ENCODE measurements at regions not wholly inside any gene's neighbourhood (a gene's known extent, or its start where the extent isn't known, plus 50 kb on each side); places are given as distances from the start of the nearest gene placed in this dataset.

DNA sequence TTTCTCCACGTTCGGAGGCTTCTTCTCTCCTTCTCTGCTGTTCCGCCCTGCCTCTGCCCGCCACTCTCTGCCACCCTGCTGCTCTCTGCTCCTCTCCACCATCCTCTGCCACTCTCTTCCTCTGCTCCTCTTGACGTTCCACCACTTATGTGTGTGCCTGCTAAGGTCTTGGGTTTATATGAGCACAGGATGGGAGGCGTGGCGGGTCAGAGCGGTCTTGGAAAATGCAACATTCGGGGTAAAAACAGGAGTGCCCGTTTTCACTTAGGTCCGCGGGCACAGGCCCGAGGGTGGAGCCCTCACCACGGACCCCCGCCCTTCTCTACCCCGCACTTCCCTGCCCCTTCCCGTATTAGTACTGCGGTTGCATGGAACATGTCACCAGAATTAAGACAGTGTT is 114.4 kb upstream of the FBXL7 start:
- TF ChIP-seq NFIC (IDR thresholded peaks at IDR 0.05): no peak
- TF ChIP-seq, protein P1, sequence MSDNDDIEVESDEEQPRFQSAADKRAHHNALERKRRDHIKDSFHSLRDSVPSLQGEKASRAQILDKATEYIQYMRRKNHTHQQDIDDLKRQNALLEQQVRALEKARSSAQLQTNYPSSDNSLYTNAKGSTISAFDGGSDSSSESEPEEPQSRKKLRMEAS (IDR thresholded peaks at IDR 0.05): no peak
- no peak for TF ChIP-seq EP300 (IDR thresholded peaks at IDR 0.05; ENCODE audit: borderline replicate concordance)
- TF ChIP-seq TAF1 (IDR thresholded peaks at IDR 0.05; ENCODE audit: low read depth): no peak
- TF ChIP-seq, protein P2, sequence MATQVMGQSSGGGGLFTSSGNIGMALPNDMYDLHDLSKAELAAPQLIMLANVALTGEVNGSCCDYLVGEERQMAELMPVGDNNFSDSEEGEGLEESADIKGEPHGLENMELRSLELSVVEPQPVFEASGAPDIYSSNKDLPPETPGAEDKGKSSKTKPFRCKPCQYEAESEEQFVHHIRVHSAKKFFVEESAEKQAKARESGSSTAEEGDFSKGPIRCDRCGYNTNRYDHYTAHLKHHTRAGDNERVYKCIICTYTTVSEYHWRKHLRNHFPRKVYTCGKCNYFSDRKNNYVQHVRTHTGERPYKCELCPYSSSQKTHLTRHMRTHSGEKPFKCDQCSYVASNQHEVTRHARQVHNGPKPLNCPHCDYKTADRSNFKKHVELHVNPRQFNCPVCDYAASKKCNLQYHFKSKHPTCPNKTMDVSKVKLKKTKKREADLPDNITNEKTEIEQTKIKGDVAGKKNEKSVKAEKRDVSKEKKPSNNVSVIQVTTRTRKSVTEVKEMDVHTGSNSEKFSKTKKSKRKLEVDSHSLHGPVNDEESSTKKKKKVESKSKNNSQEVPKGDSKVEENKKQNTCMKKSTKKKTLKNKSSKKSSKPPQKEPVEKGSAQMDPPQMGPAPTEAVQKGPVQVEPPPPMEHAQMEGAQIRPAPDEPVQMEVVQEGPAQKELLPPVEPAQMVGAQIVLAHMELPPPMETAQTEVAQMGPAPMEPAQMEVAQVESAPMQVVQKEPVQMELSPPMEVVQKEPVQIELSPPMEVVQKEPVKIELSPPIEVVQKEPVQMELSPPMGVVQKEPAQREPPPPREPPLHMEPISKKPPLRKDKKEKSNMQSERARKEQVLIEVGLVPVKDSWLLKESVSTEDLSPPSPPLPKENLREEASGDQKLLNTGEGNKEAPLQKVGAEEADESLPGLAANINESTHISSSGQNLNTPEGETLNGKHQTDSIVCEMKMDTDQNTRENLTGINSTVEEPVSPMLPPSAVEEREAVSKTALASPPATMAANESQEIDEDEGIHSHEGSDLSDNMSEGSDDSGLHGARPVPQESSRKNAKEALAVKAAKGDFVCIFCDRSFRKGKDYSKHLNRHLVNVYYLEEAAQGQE (IDR thresholded peaks at IDR 0.05; ENCODE audit: low read depth): no peak
- no peak for TF ChIP-seq EGR1 (IDR thresholded peaks at IDR 0.05)
- no peak for TF ChIP-seq FOXM1 (IDR thresholded peaks at IDR 0.05; ENCODE audit: borderline replicate concordance, low read depth)
- no peak for TF ChIP-seq YY1 (IDR thresholded peaks at IDR 0.05; ENCODE audit: low read depth)
- TF ChIP-seq TCF12 (IDR thresholded peaks at IDR 0.05; ENCODE audit: low read depth): no peak
- TF ChIP-seq, protein P3, sequence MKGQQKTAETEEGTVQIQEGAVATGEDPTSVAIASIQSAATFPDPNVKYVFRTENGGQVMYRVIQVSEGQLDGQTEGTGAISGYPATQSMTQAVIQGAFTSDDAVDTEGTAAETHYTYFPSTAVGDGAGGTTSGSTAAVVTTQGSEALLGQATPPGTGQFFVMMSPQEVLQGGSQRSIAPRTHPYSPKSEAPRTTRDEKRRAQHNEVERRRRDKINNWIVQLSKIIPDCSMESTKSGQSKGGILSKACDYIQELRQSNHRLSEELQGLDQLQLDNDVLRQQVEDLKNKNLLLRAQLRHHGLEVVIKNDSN (IDR thresholded peaks at IDR 0.05): no peak
- no peak for TF ChIP-seq RAD21 (IDR thresholded peaks at IDR 0.05; ENCODE audit: low read depth)
- no peak for TF ChIP-seq CEBPB (IDR thresholded peaks at IDR 0.05)
- TF ChIP-seq ZBTB7A (IDR thresholded peaks at IDR 0.05; ENCODE audit: low read depth): no peak

All from Ishikawa (cell line).